ENCODE measurements at regions not wholly inside any gene's neighbourhood (a gene's known extent, or its start where the extent isn't known, plus 50 kb on each side); places are given as distances from the start of the nearest gene placed in this dataset.

GRCh38 chr22:27197618-27198017, 540.2 kb downstream of the MIAT start:
- H3K4me3 Mint-ChIP-seq (ENCODE audit: unreplicated experiment) = no peak overlapping the region
- no peak overlapping the region for H3K27ac Mint-ChIP-seq (ENCODE audit: unreplicated experiment)
- FAIRE-seq (no peak), DNase-seq (ENCODE audit: low read depth) (no peak)
- peaks cover 3% of the 10 kb centered on the region for H3K27me3 Mint-ChIP-seq (ENCODE audit: low read depth, unreplicated experiment)
- H2AFZ ChIP-seq (ENCODE audit: low read depth, low read length) = no peak overlapping the region
- no peaks in the 10 kb centered on the region for H3K9me3 ChIP-seq (ENCODE audit: insufficient read depth, low read depth, low read length)
- peaks cover 22% of the 10 kb centered on the region for H3K4me1 Mint-ChIP-seq (ENCODE audit: low read depth, unreplicated experiment)
- no peaks in the 10 kb centered on the region for H3K27me3 ChIP-seq (ENCODE audit: insufficient read depth, low read length)
- H3K27ac ChIP-seq (ENCODE audit: low read depth, low read length) = no peak overlapping the region
- H3K4me2 ChIP-seq (ENCODE audit: low read length) = no peak overlapping the region
- TF ChIP-seq EZH2 (IDR thresholded peaks at IDR 0.05; ENCODE audit: insufficient read depth, low read length) = no peak
- TF ChIP-seq, protein P1, sequence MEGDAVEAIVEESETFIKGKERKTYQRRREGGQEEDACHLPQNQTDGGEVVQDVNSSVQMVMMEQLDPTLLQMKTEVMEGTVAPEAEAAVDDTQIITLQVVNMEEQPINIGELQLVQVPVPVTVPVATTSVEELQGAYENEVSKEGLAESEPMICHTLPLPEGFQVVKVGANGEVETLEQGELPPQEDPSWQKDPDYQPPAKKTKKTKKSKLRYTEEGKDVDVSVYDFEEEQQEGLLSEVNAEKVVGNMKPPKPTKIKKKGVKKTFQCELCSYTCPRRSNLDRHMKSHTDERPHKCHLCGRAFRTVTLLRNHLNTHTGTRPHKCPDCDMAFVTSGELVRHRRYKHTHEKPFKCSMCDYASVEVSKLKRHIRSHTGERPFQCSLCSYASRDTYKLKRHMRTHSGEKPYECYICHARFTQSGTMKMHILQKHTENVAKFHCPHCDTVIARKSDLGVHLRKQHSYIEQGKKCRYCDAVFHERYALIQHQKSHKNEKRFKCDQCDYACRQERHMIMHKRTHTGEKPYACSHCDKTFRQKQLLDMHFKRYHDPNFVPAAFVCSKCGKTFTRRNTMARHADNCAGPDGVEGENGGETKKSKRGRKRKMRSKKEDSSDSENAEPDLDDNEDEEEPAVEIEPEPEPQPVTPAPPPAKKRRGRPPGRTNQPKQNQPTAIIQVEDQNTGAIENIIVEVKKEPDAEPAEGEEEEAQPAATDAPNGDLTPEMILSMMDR (IDR thresholded peaks at IDR 0.05; ENCODE audit: insufficient read depth, low read depth, low read length) = no peak
- H3K4me3 ChIP-seq (ENCODE audit: insufficient read depth, low read depth, low read length) = no peak overlapping the region
- H3K36me3 ChIP-seq (ENCODE audit: insufficient read depth, low read length) = no peaks in the 10 kb centered on the region
- no peaks in the 10 kb centered on the region for H4K20me1 ChIP-seq (ENCODE audit: insufficient read depth, low read length)
- no peaks in the 10 kb centered on the region for H3K79me2 ChIP-seq (ENCODE audit: insufficient read depth, low read length)
- H3K36me3 Mint-ChIP-seq (ENCODE audit: low read depth, unreplicated experiment) = peaks cover 2% of the 10 kb centered on the region
- no peak overlapping the region for H3K9ac ChIP-seq (ENCODE audit: low read length)
- peaks cover 7% of the 10 kb centered on the region for H3K4me1 ChIP-seq (ENCODE audit: insufficient read depth, low read length)
- peaks cover 2% of the 10 kb centered on the region for H3K9me3 Mint-ChIP-seq (ENCODE audit: unreplicated experiment)

GRCh38 chr22:27198518-27199035, 541.2 kb downstream of the MIAT start:
- Histone ChIP-seq H3K79me2 (ENCODE audit: insufficient read depth, low read length) (no peaks in the 10 kb centered on the region), H3K9ac (ENCODE audit: low read length) (no peak overlapping the region), H3K4me2 (ENCODE audit: low read length) (no peak overlapping the region), H3K27ac (ENCODE audit: low read depth, low read length) (no peak overlapping the region), H3K36me3 (ENCODE audit: insufficient read depth, low read length) (no peaks in the 10 kb centered on the region), H4K20me1 (ENCODE audit: insufficient read depth, low read length) (no peaks in the 10 kb centered on the region), H3K4me3 (ENCODE audit: insufficient read depth, low read depth, low read length) (no peak overlapping the region), H3K27me3 (ENCODE audit: insufficient read depth, low read length) (no peaks in the 10 kb centered on the region), H3K9me3 (ENCODE audit: insufficient read depth, low read depth, low read length) (no peaks in the 10 kb centered on the region), H3K4me1 (ENCODE audit: insufficient read depth, low read length) (peaks cover 16% of the 10 kb centered on the region), H2AFZ (ENCODE audit: low read depth, low read length) (no peak overlapping the region)
- Mint-ChIP-seq H3K4me3 (ENCODE audit: unreplicated experiment) (no peak overlapping the region), H3K27me3 (ENCODE audit: low read depth, unreplicated experiment) (peaks cover 3% of the 10 kb centered on the region), H3K9me3 (ENCODE audit: unreplicated experiment) (peaks cover 2% of the 10 kb centered on the region), H3K4me1 (ENCODE audit: low read depth, unreplicated experiment) (peaks cover 30% of the 10 kb centered on the region), H3K27ac (ENCODE audit: unreplicated experiment) (no peak overlapping the region), H3K36me3 (ENCODE audit: low read depth, unreplicated experiment) (peaks cover 2% of the 10 kb centered on the region)
- no peak for DNase-seq (ENCODE audit: low read depth)
- FAIRE-seq = no peak
- TF ChIP-seq, protein P1 (IDR thresholded peaks at IDR 0.05; ENCODE audit: insufficient read depth, low read depth, low read length) = no peak
- no peak for TF ChIP-seq EZH2 (IDR thresholded peaks at IDR 0.05; ENCODE audit: insufficient read depth, low read length)

GRCh38 chr22:27199354-27199753, 542.0 kb downstream of the MIAT start:
- DNase-seq (ENCODE audit: low read depth) = no peak
- peaks cover 29% of the 10 kb centered on the region for H3K4me1 Mint-ChIP-seq (ENCODE audit: low read depth, unreplicated experiment)
- Histone ChIP-seq H3K27me3 (ENCODE audit: insufficient read depth, low read length) (no peaks in the 10 kb centered on the region), H4K20me1 (ENCODE audit: insufficient read depth, low read length) (no peaks in the 10 kb centered on the region), H3K4me3 (ENCODE audit: insufficient read depth, low read depth, low read length) (no peak overlapping the region), H3K4me1 (ENCODE audit: insufficient read depth, low read length) (peaks cover 19% of the 10 kb centered on the region), H3K4me2 (ENCODE audit: low read length) (no peak overlapping the region), H3K9ac (ENCODE audit: low read length) (no peak overlapping the region), H3K9me3 (ENCODE audit: insufficient read depth, low read depth, low read length) (no peaks in the 10 kb centered on the region), H3K36me3 (ENCODE audit: insufficient read depth, low read length) (no peaks in the 10 kb centered on the region), H2AFZ (ENCODE audit: low read depth, low read length) (no peak overlapping the region), H3K27ac (ENCODE audit: low read depth, low read length) (no peak overlapping the region), H3K79me2 (ENCODE audit: insufficient read depth, low read length) (no peaks in the 10 kb centered on the region)
- H3K27me3 Mint-ChIP-seq (ENCODE audit: low read depth, unreplicated experiment) = no peaks in the 10 kb centered on the region
- no peak overlapping the region for H3K27ac Mint-ChIP-seq (ENCODE audit: unreplicated experiment)
- no peak overlapping the region for H3K4me3 Mint-ChIP-seq (ENCODE audit: unreplicated experiment)
- peaks cover 2% of the 10 kb centered on the region for H3K36me3 Mint-ChIP-seq (ENCODE audit: low read depth, unreplicated experiment)
- peaks cover 5% of the 10 kb centered on the region for H3K9me3 Mint-ChIP-seq (ENCODE audit: unreplicated experiment)
- no peak for FAIRE-seq
- TF ChIP-seq EZH2 (IDR thresholded peaks at IDR 0.05; ENCODE audit: insufficient read depth, low read length) = no peak
- TF ChIP-seq, protein P1 (IDR thresholded peaks at IDR 0.05; ENCODE audit: insufficient read depth, low read depth, low read length) = no peak

Measured in astrocyte (in vitro differentiated cells and primary cell).